Liver (tissue), 8 donors: ENCODE measurements at regions not wholly inside any gene's neighbourhood (a gene's known extent, or its start where the extent isn't known, plus 50 kb on each side); places are given as distances from the start of the nearest gene placed in this dataset.

Experiments
- DNase-seq: peaks from one replicate; pipeline ENCODE4 v3.0.0-alpha.2; 2017; ENCODE audit warnings: low spot score
- H3K27ac ChIP-seq, 2 donors: one replicate each; pipeline ENCODE4 v1.7.0; 2013; ENCODE audit warnings: inconsistent platforms in 2 of 2, low read length in 2 of 2, control low read depth in 1 of 2, low read depth in 1 of 2, mild to moderate bottlenecking in 1 of 2
- H3K27me3 ChIP-seq, 4 donors: one replicate each; pipeline versions ENCODE4 v1.6.1 to v1.7.0; 2013; ENCODE audit warnings: low read length in 3 of 4, inconsistent platforms in 1 of 4, mild to moderate bottlenecking in 1 of 4, moderate library complexity in 1 of 4; ENCODE audit not compliant: control insufficient read depth in 4 of 4, insufficient read depth in 4 of 4
- H3K36me3 ChIP-seq, 4 donors: one replicate each; pipeline versions ENCODE4 v1.6.1 to v1.7.0; 2013; ENCODE audit warnings: low read length in 3 of 4, mild to moderate bottlenecking in 3 of 4, low read depth in 1 of 4, moderate library complexity in 1 of 4; ENCODE audit not compliant: control insufficient read depth in 4 of 4, insufficient read depth in 3 of 4
- H3K4me1 ChIP-seq, 4 donors: one replicate each; pipeline versions ENCODE4 v1.6.1 to v1.7.0; 2013; ENCODE audit warnings: low read length in 3 of 4, mild to moderate bottlenecking in 3 of 4, moderate library complexity in 1 of 4; ENCODE audit not compliant: control insufficient read depth in 4 of 4, insufficient read depth in 4 of 4
- H3K4me3 ChIP-seq, 3 donors: one replicate each; pipeline versions ENCODE4 v1.6.1 to v1.7.0; 2013; ENCODE audit warnings: low read length in 3 of 3, control low read depth in 1 of 3, low read depth in 1 of 3, mild to moderate bottlenecking in 1 of 3
- H3K9ac ChIP-seq, 2 donors: one replicate each; pipeline ENCODE4 v1.7.0; 2013; ENCODE audit warnings: low read length in 2 of 2, mild to moderate bottlenecking in 2 of 2, moderate library complexity in 2 of 2, control low read depth in 1 of 2, low read depth in 1 of 2
- H3K9me3 ChIP-seq, 4 donors: one replicate each; pipeline versions ENCODE4 v1.6.1 to v1.7.0; 2013; ENCODE audit warnings: low read length in 3 of 4; ENCODE audit not compliant: control insufficient read depth in 4 of 4
- ATF3 ChIP-seq: IDR thresholded peaks from 2 replicates; pipeline ENCODE4 v1.6.1; 2016; ENCODE audit warnings: antibody characterized with exemption
- EGR1 ChIP-seq, 2 donors: IDR thresholded peaks; 2 replicates each; pipeline ENCODE4 v1.6.1; 2016 to 2018; ENCODE audit warnings: antibody characterized with exemption in 2 of 2, low read depth in 2 of 2
- FOXA2 ChIP-seq: IDR thresholded peaks from 2 replicates; pipeline ENCODE4 v1.6.1; 2016; ENCODE audit warnings: antibody characterized with exemption
- GABPA ChIP-seq, 2 donors: IDR thresholded peaks in 1 of 2; conservative IDR thresholded peaks in 1 of 2; 2 replicates each; pipeline ENCODE4 v1.6.1; 2016; ENCODE audit warnings: antibody characterized with exemption in 2 of 2, mild to moderate bottlenecking in 1 of 2, moderate library complexity in 1 of 2
- HNF4A ChIP-seq, 2 donors: conservative IDR thresholded peaks; 2 replicates each; pipeline ENCODE4 v1.6.1; 2016; ENCODE audit warnings: antibody characterized with exemption in 2 of 2, mild to moderate bottlenecking in 2 of 2
- HNF4G ChIP-seq: IDR thresholded peaks from 2 replicates; pipeline ENCODE4 v1.6.1; 2016; ENCODE audit warnings: antibody characterized with exemption
- JUND ChIP-seq, 2 donors: IDR thresholded peaks; 2 replicates each; pipeline ENCODE4 v1.6.1; 2016; ENCODE audit warnings: antibody characterized with exemption in 2 of 2
- MAX ChIP-seq: IDR thresholded peaks from 2 replicates; pipeline ENCODE4 v1.6.1; 2016; ENCODE audit warnings: antibody characterized with exemption
- RAD21 ChIP-seq, 2 donors: IDR thresholded peaks; 2 replicates each; pipeline ENCODE4 v1.6.1; 2016; ENCODE audit warnings: antibody characterized with exemption in 2 of 2, mild to moderate bottlenecking in 2 of 2
- RXRA ChIP-seq, 2 donors: IDR thresholded peaks; 2 replicates each; pipeline ENCODE4 v1.6.1; 2017 to 2018; ENCODE audit warnings: antibody characterized with exemption in 2 of 2, mild to moderate bottlenecking in 1 of 2
- SP1 ChIP-seq: IDR thresholded peaks from 2 replicates; pipeline ENCODE4 v1.6.1; 2018; ENCODE audit warnings: antibody characterized with exemption, mild to moderate bottlenecking
- TAF1 ChIP-seq: conservative IDR thresholded peaks from 2 replicates; pipeline ENCODE4 v1.6.1; 2016; ENCODE audit warnings: antibody characterized with exemption, mild to moderate bottlenecking
- YY1 ChIP-seq: IDR thresholded peaks from 2 replicates; pipeline ENCODE4 v1.6.1; 2016; ENCODE audit warnings: antibody characterized with exemption, mild to moderate bottlenecking
- ZBTB33 ChIP-seq: IDR thresholded peaks from 2 replicates; pipeline ENCODE4 v1.6.1; 2016; ENCODE audit warnings: antibody characterized with exemption
- WGBS: extraction: QIAGEN DNeasy Blood & Tissue Kit; methylation state at CpG from one replicate; pipeline ENCODE4 v1.1.7; 2013; 5-methylcytosine and 5-hydroxymethylcytosine counted together
- TF ChIP-seq, protein P1 (sequence below): IDR thresholded peaks from 2 replicates; pipeline ENCODE4 v1.6.1; 2016; ENCODE audit warnings: antibody characterized with exemption, mild to moderate bottlenecking
- TF ChIP-seq, protein P2 (sequence below): fragments of 150-350 bp; IDR thresholded peaks from 2 replicates; pipeline ENCODE4 v1.5.1; 2017; ENCODE audit warnings: improper control_type of control experiment, low read depth, low read length; ENCODE audit not compliant: missing input control
- donor health status: healthy.
- donor health status: healthy.
- donor health status: healthy.
- donor health status: healthy.
- donor health status: healthy.

DNA sequence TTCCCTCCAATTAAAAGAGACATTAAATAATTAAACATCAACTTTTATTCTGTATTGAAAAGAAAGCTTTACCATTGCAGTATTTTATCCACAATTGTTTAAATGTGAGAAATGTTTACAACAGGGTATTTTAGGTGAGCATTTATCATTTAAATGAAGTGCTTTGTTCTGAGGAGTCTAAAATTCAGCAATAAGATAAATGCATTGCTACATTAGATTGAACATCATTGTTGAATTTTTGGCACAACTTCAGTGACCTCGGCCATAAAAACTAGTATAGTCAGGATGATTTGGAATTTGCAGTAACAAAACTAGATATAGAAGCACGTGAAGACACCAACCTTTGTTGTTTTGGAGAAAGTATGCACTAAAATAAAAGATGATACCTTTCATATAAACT lies 692.9 kb downstream of the USP25 start:
- Histone ChIP-seq H3K4me1 (peaks cover 0 to 33% (median 4%) of the 10 kb centered on the region in 4 donors), H3K9ac (peak overlapping the region; percentile 66 to 99), H3K27me3 (no peaks in the 10 kb centered on the region), H3K9me3 (no peaks in the 10 kb centered on the region), H3K36me3 (no peaks in the 10 kb centered on the region), H3K4me3 (no peak overlapping the region), H3K27ac (peak overlapping the region in 1 of 2 donors; percentile 35)
- 15% methylated on average over 2 of the region's 2 CpGs for WGBS
- no peak for DNase-seq
- TF ChIP-seq ZBTB33 (no peak), ATF3 (no peak), YY1 (no peak), HNF4A (conservative IDR thresholded peaks at IDR 0.05) (no peak), JUND (IDR thresholded peaks at IDR 0.05) (no peak), TAF1 (no peak), EGR1 (IDR thresholded peaks at IDR 0.05; ENCODE audit: low read depth in 2 of 2) (no peak), FOXA2 (no peak), RXRA (IDR thresholded peaks at IDR 0.05) (no peak), SP1 (no peak), HNF4G (no peak), RAD21 (IDR thresholded peaks at IDR 0.05) (no peak)
- TF ChIP-seq, protein P1, sequence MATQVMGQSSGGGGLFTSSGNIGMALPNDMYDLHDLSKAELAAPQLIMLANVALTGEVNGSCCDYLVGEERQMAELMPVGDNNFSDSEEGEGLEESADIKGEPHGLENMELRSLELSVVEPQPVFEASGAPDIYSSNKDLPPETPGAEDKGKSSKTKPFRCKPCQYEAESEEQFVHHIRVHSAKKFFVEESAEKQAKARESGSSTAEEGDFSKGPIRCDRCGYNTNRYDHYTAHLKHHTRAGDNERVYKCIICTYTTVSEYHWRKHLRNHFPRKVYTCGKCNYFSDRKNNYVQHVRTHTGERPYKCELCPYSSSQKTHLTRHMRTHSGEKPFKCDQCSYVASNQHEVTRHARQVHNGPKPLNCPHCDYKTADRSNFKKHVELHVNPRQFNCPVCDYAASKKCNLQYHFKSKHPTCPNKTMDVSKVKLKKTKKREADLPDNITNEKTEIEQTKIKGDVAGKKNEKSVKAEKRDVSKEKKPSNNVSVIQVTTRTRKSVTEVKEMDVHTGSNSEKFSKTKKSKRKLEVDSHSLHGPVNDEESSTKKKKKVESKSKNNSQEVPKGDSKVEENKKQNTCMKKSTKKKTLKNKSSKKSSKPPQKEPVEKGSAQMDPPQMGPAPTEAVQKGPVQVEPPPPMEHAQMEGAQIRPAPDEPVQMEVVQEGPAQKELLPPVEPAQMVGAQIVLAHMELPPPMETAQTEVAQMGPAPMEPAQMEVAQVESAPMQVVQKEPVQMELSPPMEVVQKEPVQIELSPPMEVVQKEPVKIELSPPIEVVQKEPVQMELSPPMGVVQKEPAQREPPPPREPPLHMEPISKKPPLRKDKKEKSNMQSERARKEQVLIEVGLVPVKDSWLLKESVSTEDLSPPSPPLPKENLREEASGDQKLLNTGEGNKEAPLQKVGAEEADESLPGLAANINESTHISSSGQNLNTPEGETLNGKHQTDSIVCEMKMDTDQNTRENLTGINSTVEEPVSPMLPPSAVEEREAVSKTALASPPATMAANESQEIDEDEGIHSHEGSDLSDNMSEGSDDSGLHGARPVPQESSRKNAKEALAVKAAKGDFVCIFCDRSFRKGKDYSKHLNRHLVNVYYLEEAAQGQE: no peak
- TF ChIP-seq, protein P2, sequence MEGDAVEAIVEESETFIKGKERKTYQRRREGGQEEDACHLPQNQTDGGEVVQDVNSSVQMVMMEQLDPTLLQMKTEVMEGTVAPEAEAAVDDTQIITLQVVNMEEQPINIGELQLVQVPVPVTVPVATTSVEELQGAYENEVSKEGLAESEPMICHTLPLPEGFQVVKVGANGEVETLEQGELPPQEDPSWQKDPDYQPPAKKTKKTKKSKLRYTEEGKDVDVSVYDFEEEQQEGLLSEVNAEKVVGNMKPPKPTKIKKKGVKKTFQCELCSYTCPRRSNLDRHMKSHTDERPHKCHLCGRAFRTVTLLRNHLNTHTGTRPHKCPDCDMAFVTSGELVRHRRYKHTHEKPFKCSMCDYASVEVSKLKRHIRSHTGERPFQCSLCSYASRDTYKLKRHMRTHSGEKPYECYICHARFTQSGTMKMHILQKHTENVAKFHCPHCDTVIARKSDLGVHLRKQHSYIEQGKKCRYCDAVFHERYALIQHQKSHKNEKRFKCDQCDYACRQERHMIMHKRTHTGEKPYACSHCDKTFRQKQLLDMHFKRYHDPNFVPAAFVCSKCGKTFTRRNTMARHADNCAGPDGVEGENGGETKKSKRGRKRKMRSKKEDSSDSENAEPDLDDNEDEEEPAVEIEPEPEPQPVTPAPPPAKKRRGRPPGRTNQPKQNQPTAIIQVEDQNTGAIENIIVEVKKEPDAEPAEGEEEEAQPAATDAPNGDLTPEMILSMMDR: no peak

DNA sequence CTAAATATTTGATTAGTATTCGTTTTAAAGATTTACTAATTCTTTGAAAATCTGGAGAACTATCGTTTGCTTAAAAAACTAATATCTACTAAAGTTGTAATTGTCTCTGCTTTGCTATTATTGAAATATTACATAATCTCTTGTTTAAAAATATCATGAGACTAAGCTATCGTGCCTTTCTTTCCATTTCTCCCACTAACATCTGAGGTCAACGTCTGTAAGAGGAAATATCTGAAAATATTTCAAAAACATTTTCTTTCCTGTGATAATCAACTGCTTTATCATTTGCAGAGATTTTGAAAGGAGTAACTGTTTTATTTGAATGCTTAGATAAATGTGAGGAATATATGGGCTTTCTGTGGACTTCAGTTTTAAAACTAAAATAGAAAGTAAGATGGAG lies 694.1 kb downstream of the USP25 start:
- Histone ChIP-seq H3K4me3 (peak overlapping the region in 1 of 3 donors; percentile 16), H3K9ac (peak overlapping the region in 1 of 2 donors; percentile 80), H3K4me1 (peaks cover 0 to 26% (median 3%) of the 10 kb centered on the region in 4 donors), H3K9me3 (no peaks in the 10 kb centered on the region), H3K36me3 (no peaks in the 10 kb centered on the region), H3K27ac (peak overlapping the region; percentile 48 to 71), H3K27me3 (no peaks in the 10 kb centered on the region)
- no peak for DNase-seq
- WGBS: 17% methylated on average over 4 of the region's 4 CpGs
- no peak for TF ChIP-seq TAF1
- TF ChIP-seq GABPA (IDR thresholded peaks at IDR 0.05 in 1 of 2, conservative IDR thresholded peaks at IDR 0.05 in 1 of 2): no peak
- TF ChIP-seq YY1: no peak
- TF ChIP-seq ATF3: no peak
- TF ChIP-seq FOXA2: no peak
- no peak for TF ChIP-seq RAD21 (IDR thresholded peaks at IDR 0.05)
- no peak for TF ChIP-seq HNF4A (conservative IDR thresholded peaks at IDR 0.05)
- TF ChIP-seq MAX: no peak
- TF ChIP-seq RXRA (IDR thresholded peaks at IDR 0.05): no peak
- TF ChIP-seq, protein P2: no peak
- no peak for TF ChIP-seq HNF4G
- TF ChIP-seq JUND (IDR thresholded peaks at IDR 0.05): no peak
- TF ChIP-seq, protein P1: no peak
